HG02884 (cell line): ENCODE measurements at regions not wholly inside any gene's neighbourhood (a gene's known extent, or its start where the extent isn't known, plus 50 kb on each side); places are given as distances from the start of the nearest gene placed in this dataset.

Experiments
- ATAC-seq: cut with Tn5 transposase; IDR thresholded peaks from one replicate; pipeline ENCODE4 v1.9.1; 2021; ENCODE audit warnings: mild to moderate bottlenecking, moderate library complexity; ENCODE audit not compliant: unreplicated experiment

- no peak for ATAC-seq
These were observed 153.3 kb upstream of the FOXD3 start for GRCh38 chr1:63169057-63169456.

- ATAC-seq, result no peak
These were observed 149.2 kb upstream of the FOXD3 start for GRCh38 chr1:63173161-63173560.

- ATAC-seq, result no peak
These were observed 132.7 kb upstream of the FOXD3 start for GRCh38 chr1:63189677-63190076.

- no peak for ATAC-seq
These were observed 132.2 kb upstream of the FOXD3 start for GRCh38 chr1:63190171-63190570.

- no peak for ATAC-seq
These were observed 123.4 kb upstream of the FOXD3 start for GRCh38 chr1:63198871-63199394.

- ATAC-seq, result no peak
These were observed 122.5 kb upstream of the FOXD3 start for GRCh38 chr1:63199706-63200335.

- ATAC-seq, result no peak
These were observed 121.7 kb upstream of the FOXD3 start for GRCh38 chr1:63200676-63201075.

GRCh38 chr1:63203641-63204040, 118.7 kb upstream of the FOXD3 start:
- no peak for ATAC-seq

GRCh38 chr1:63205776-63206175, 116.6 kb upstream of the FOXD3 start:
- no peak for ATAC-seq

GRCh38 chr1:63214553-63214952, 107.8 kb upstream of the FOXD3 start:
- ATAC-seq, result no peak

- ATAC-seq, result no peak
These were observed 98.9 kb upstream of the FOXD3 start for GRCh38 chr1:63223426-63223825.

GRCh38 chr1:63230722-63231121, 91.6 kb upstream of the FOXD3 start:
- no peak for ATAC-seq

- no peak for ATAC-seq
These were observed 83.6 kb upstream of the FOXD3 start for GRCh38 chr1:63238721-63239120.

- no peak for ATAC-seq
These were observed 77.2 kb upstream of the FOXD3 start for GRCh38 chr1:63245186-63245585.

- no peak for ATAC-seq
These were observed 74.2 kb upstream of the FOXD3 start for GRCh38 chr1:63248216-63248615.

- ATAC-seq, result no peak
These were observed 67.2 kb upstream of the FOXD3 start for GRCh38 chr1:63255153-63255552.

- no peak for ATAC-seq
These were observed 60.5 kb upstream of the FOXD3 start for GRCh38 chr1:63261736-63262458.

- no peak for ATAC-seq
These were observed 60.0 kb upstream of the FOXD3 start for GRCh38 chr1:63262459-63262770.

GRCh38 chr1:63264161-63264560, 58.2 kb upstream of the FOXD3 start:
- ATAC-seq, result no peak

- no peak for ATAC-seq
These were observed 55.5 kb upstream of the FOXD3 start for GRCh38 chr1:63266857-63267256.

GRCh38 chr1:63268876-63269275, 53.5 kb upstream of the FOXD3 start:
- no peak for ATAC-seq

- no peak for ATAC-seq
These were observed 52.8 kb upstream of the FOXD3 start for GRCh38 chr1:63269571-63269970.
